Upper lobe of left lung (tissue), 6 donors: ENCODE measurements at regions not wholly inside any gene's neighbourhood (a gene's known extent, or its start where the extent isn't known, plus 50 kb on each side); places are given as distances from the start of the nearest gene placed in this dataset.
A peak's percentile ranks its signal among the peaks of the same experiment; 100 is the strongest.

Source experiments
- ATAC-seq, 2 donors: fragments of 200-7000 bp; cut with Tn5 transposase; one replicate each; pipeline ENCODE4 v1.9.1; 2022; ENCODE audit warnings: mild to moderate bottlenecking in 2 of 2, moderate library complexity in 2 of 2; ENCODE audit not compliant: low FRiP score in 2 of 2
- DNase-seq, 2 donors: peaks; one replicate each; pipeline ENCODE4 v3.0.0-alpha.2; 2019 to 2020
- H3K27ac ChIP-seq, 4 donors: fragments of 200-600 bp; sonication (generic); one replicate each; pipeline ENCODE4 v1.5.1; 2016 to 2019
- H3K27me3 ChIP-seq, 4 donors: fragments of 200-600 bp; sonication (generic); one replicate each; pipeline ENCODE4 v1.5.1; 2017 to 2019
- H3K36me3 ChIP-seq, 4 donors: fragments of 200-600 bp; sonication (generic); one replicate each; pipeline ENCODE4 v1.5.1; 2016 to 2019
- H3K4me1 ChIP-seq, 4 donors: fragments of 200-600 bp; sonication (generic); one replicate each; pipeline ENCODE4 v1.5.1; 2018 to 2019
- H3K4me3 ChIP-seq, 4 donors: fragments of 200-600 bp; sonication (generic); one replicate each; pipeline ENCODE4 v1.5.1; 2017 to 2019; ENCODE audit warnings: mild to moderate bottlenecking in 2 of 4, moderate library complexity in 1 of 4
- H3K9me3 ChIP-seq, 4 donors: fragments of 200-600 bp; sonication (generic); one replicate each; pipeline ENCODE4 v1.5.1; 2018 to 2019
- EP300 ChIP-seq, 4 donors: sonication (generic); formaldehyde crosslinking; IDR thresholded peaks; one replicate each; pipeline ENCODE4 v1.5.1; 2017; ENCODE audit warnings: antibody characterized with exemption in 4 of 4, control low read depth in 2 of 4
- POLR2A ChIP-seq, 4 donors: fragments of 450-650 bp; IDR thresholded peaks; one replicate each; pipeline ENCODE4 v1.5.1; 2016 to 2017; ENCODE audit warnings: antibody characterized with exemption in 4 of 4, mild to moderate bottlenecking in 2 of 4
- POLR2AphosphoS5 ChIP-seq, 2 donors: sonication (generic); formaldehyde crosslinking; IDR thresholded peaks; one replicate each; pipeline ENCODE4 v1.5.1; 2017; ENCODE audit warnings: antibody characterized with exemption in 2 of 2
- WGBS, 2 donors: methylation state at CpG; one replicate each; pipeline ENCODE4 v1.1.5; 2017 to 2018; 5-methylcytosine and 5-hydroxymethylcytosine counted together
- TF ChIP-seq, protein P1 (sequence below), 6 experiments: fragments of 450-650 bp in 4 of 6; fragments of 200-600 bp in 2 of 6; sonication (generic) in 2 of 6; IDR thresholded peaks; one replicate each; pipeline ENCODE4 v1.5.1; 2016 to 2019; ENCODE audit warnings: antibody characterized with exemption in 6 of 6
- donor health status: DM: no; HTN: no; CAD: no; lungs with moderate emphysema.
- donor health status: DM: no; HTN: yes; CAD: no; lungs with severe emphysema.

DNA sequence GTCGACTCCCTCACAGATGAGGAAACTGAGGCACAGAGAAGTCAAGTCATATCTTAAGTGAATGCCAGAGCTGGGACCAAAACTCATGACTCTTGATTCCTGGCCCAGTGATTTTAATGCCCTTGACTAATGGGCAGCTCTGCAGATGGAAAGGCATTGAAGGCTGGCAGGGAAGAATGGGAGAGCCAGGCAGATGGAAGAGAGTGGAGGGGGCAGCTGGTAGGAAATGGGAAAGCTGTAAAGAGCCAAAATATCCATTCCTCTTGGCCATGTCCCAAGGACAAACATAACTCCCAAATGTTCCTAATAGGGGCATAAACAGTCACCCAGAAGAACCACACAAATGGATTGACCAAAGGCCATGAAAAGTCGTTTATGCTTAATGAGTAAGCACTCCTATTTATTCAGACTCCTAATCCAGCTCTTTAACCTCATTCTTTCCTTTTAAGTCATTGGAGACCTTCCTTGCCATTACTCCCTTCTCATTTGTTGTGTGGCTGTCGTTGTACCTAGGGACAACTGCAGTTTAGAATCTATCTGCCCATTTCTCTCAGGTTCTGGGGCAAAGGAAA is 330.5 kb upstream of the ROPN1 start:
- no peak overlapping the region for H3K4me3 ChIP-seq
- ATAC-seq (no peak), DNase-seq (no peak)
- H3K9me3 ChIP-seq: no peaks in the 10 kb centered on the region
- no peaks in the 10 kb centered on the region for H3K36me3 ChIP-seq
- H3K27ac ChIP-seq: no peak overlapping the region
- TF ChIP-seq EP300 (IDR thresholded peaks at IDR 0.05) (no peak), POLR2A (IDR thresholded peaks at IDR 0.05) (no peak), POLR2AphosphoS5 (IDR thresholded peaks at IDR 0.05) (no peak)
- TF ChIP-seq, protein P1, sequence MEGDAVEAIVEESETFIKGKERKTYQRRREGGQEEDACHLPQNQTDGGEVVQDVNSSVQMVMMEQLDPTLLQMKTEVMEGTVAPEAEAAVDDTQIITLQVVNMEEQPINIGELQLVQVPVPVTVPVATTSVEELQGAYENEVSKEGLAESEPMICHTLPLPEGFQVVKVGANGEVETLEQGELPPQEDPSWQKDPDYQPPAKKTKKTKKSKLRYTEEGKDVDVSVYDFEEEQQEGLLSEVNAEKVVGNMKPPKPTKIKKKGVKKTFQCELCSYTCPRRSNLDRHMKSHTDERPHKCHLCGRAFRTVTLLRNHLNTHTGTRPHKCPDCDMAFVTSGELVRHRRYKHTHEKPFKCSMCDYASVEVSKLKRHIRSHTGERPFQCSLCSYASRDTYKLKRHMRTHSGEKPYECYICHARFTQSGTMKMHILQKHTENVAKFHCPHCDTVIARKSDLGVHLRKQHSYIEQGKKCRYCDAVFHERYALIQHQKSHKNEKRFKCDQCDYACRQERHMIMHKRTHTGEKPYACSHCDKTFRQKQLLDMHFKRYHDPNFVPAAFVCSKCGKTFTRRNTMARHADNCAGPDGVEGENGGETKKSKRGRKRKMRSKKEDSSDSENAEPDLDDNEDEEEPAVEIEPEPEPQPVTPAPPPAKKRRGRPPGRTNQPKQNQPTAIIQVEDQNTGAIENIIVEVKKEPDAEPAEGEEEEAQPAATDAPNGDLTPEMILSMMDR (IDR thresholded peaks at IDR 0.05): no peak
- WGBS, 2 donors: 76 to 83% methylated on average over 3 of the region's 3 CpGs
- no peaks in the 10 kb centered on the region for H3K27me3 ChIP-seq
- no peaks in the 10 kb centered on the region for H3K4me1 ChIP-seq

DNA sequence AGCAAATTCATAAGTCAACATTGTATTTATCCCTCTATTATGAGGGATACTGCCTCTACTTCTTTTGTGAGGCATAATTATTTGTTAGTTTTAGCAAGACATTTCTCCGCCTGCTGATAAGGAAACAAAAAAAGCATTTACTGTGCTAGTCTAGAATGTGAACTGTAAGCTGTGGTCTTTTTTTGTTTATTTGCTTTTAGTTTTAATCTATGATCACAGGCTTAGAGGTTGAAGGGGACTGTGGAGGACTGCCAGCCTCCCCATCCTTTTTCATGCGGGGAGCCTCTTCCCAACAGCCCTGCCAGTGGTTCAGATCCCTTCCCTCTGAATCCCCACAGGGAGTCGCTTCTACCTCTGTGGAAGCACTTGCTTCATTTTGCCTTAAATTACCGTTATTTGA is 331.0 kb upstream of the ROPN1 start:
- DNase-seq: no peak
- Histone ChIP-seq H3K9me3 (no peaks in the 10 kb centered on the region), H3K27ac (no peak overlapping the region), H3K4me1 (no peaks in the 10 kb centered on the region), H3K27me3 (no peaks in the 10 kb centered on the region), H3K36me3 (no peaks in the 10 kb centered on the region), H3K4me3 (no peak overlapping the region)
- 74 to 78% methylated on average over 4 of the region's 4 CpGs for WGBS, 2 donors
- ATAC-seq: no peak
- TF ChIP-seq, protein P1 (IDR thresholded peaks at IDR 0.05): no peak
- TF ChIP-seq POLR2AphosphoS5 (IDR thresholded peaks at IDR 0.05) (no peak), EP300 (IDR thresholded peaks at IDR 0.05) (no peak), POLR2A (IDR thresholded peaks at IDR 0.05) (no peak)

DNA sequence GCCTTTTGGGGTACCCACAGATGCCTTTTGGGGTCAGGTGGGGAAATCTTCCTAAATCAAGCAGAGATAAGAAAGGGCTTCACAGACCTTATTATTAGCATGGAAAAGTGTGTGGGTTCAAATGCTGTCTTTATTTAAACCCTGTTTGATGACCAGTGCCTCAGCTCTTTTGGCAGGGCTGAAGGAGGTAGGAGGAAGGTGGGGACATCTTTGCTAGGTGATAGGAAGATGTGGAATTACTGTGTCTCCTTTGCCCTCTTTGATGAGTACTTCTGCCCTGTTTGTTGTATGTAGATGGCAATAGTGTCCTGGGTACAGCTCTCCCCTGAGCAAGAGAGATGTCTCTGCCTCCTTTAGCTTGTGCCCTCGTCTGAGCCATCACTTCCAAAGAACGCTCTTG is 333.3 kb upstream of the ROPN1 start:
- H3K36me3 ChIP-seq: no peaks in the 10 kb centered on the region
- H3K4me1 ChIP-seq: no peaks in the 10 kb centered on the region
- H3K9me3 ChIP-seq: no peaks in the 10 kb centered on the region
- no peaks in the 10 kb centered on the region for H3K27me3 ChIP-seq
- TF ChIP-seq EP300 (IDR thresholded peaks at IDR 0.05) (no peak), POLR2A (IDR thresholded peaks at IDR 0.05) (no peak), POLR2AphosphoS5 (IDR thresholded peaks at IDR 0.05) (no peak)
- TF ChIP-seq, protein P1 (IDR thresholded peaks at IDR 0.05): no peak
- DNase-seq (no peak), ATAC-seq (no peak)
- H3K4me3 ChIP-seq: no peak overlapping the region
- H3K27ac ChIP-seq: no peak overlapping the region
- 84 to 86% methylated on average over 2 of the region's 2 CpGs for WGBS, 2 donors

DNA sequence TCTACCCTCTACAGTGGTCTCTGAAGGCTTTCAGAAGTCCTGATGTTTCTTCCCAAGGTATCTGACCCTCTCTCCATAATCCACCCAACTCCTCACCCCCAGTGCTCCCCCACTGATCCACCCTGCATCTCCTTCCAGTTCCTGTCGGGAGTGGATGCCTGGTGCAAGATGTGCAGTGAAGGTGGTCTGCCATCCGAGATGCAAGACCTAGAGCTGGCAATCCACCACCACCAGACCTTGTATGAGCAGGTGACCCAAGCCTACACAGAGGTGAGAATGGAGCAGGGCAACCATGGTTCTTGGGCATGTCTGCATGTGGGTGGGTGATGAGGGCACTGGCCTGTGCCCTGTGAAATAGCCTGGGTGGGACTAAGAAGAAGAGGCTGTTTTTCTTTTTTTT is 337.8 kb upstream of the ROPN1 start:
- Histone ChIP-seq H3K9me3 (no peaks in the 10 kb centered on the region), H3K27me3 (no peaks in the 10 kb centered on the region), H3K27ac (no peak overlapping the region), H3K4me3 (no peak overlapping the region), H3K36me3 (peaks cover 0 to 4% (median 0%) of the 10 kb centered on the region in 4 donors), H3K4me1 (no peaks in the 10 kb centered on the region)
- WGBS, 2 donors: 90 to 100% methylated on average over 2 of the region's 2 CpGs
- DNase-seq (no peak), ATAC-seq (no peak)
- TF ChIP-seq EP300 (IDR thresholded peaks at IDR 0.05) (no peak), POLR2A (IDR thresholded peaks at IDR 0.05) (no peak), POLR2AphosphoS5 (IDR thresholded peaks at IDR 0.05) (no peak)
- TF ChIP-seq, protein P1 (IDR thresholded peaks at IDR 0.05): no peak

DNA sequence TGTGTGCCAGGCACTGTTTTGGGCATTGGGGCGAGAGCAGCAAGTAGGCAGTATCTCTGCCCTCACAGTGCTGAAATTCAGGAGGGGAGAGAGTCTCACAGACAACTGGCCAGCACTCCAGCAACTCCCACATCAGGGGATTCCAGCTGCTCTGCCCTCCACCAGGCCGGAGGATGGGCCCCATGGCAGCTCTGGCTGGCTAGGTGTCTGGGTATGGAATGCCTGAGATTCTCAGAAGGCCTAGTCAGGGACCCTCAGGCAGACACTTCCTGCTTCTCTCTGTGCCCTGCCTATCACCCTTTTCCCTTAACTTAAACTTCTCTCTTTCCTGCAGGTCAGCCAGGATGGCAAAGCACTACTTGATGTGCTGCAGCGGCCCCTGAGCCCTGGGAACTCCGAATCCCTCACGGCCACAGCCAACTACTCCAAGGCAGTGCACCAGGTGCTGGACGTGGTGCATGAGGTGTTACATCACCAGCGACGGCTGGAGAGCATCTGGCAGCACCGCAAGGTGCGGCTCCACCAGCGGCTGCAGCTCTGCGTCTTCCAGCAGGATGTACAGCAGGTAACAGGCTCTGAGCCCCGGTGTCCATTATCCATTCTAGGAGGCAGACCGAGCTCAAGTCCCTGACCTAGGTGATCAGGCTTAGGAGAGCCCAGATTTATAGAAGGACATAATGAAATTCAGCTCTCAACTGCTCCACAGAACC is 342.2 kb upstream of the ROPN1 start:
- DNase-seq (peak in 1 of 2 donors; percentile 66), ATAC-seq (no peak)
- H3K9me3 ChIP-seq: no peaks in the 10 kb centered on the region
- no peaks in the 10 kb centered on the region for H3K4me1 ChIP-seq
- H3K36me3 ChIP-seq: peaks cover 0 to 4% (median 0%) of the 10 kb centered on the region in 4 donors
- H3K4me3 ChIP-seq: no peak overlapping the region
- no peak overlapping the region for H3K27ac ChIP-seq
- no peaks in the 10 kb centered on the region for H3K27me3 ChIP-seq
- WGBS, 2 donors: 81 to 85% methylated on average over 7 to 14 of the region's 14 CpGs
- TF ChIP-seq POLR2A (IDR thresholded peaks at IDR 0.05): no peak
- TF ChIP-seq EP300 (IDR thresholded peaks at IDR 0.05): no peak
- TF ChIP-seq POLR2AphosphoS5 (IDR thresholded peaks at IDR 0.05): no peak
- TF ChIP-seq, protein P1 (IDR thresholded peaks at IDR 0.05): no peak
